Endothelial cell of umbilical vein (primary cell): ENCODE measurements at regions not wholly inside any gene's neighbourhood (a gene's known extent, or its start where the extent isn't known, plus 50 kb on each side); places are given as distances from the start of the nearest gene placed in this dataset.

Source experiments
- BruUV-seq: library from RNA; stranded (reverse); fragments of 400-500 nt; replicated peaks from 2 replicates; lab custom pipeline; 2021; lab: Mats Ljungman, UMichigan
- CTCF ChIA-PET: fragments of 300-600, 350-600 bp; sonication (Branson Sonifier 250); formaldehyde crosslinking; loops from one replicate; lab custom pipeline; 2021; ENCODE audit warnings: antibody characterized with exemption, inconsistent platforms; lab: Charles Lee
- POLR2A ChIA-PET: fragments of 300-600, 350-600 bp; sonication (Branson Sonifier 250); formaldehyde crosslinking; loops from one replicate; lab custom pipeline; 2021; ENCODE audit warnings: antibody characterized with exemption, inconsistent platforms; lab: Charles Lee
- DNase-seq: peaks from one replicate; pipeline ENCODE4 v3.0.0-alpha.2; 2011; ENCODE audit warnings: low read depth, low spot score
- FAIRE-seq: peaks from 2 replicates; lab custom pipeline; 2011; peaks lifted over from hg19 to GRCh38; lab: Jason Lieb, UNC
- H2AFZ ChIP-seq: 2 replicates; pipeline ENCODE4 v1.6.0; 2012; ENCODE audit warnings: low read depth, low read length, control low read depth, inconsistent platforms
- H3K27ac ChIP-seq: 2 replicates; pipeline ENCODE4 v1.5.1; 2011; ENCODE audit warnings: low read depth, mild to moderate bottlenecking, control low read depth, low read length, moderate library complexity; ENCODE audit not compliant: insufficient read depth
- H3K27me3 ChIP-seq, 2 experiments: 2 replicates each; pipeline versions ENCODE4 v1.6.0 to v1.6.1; 2011; ENCODE audit warnings: low read length in 2 of 2, mixed read lengths in 1 of 2; ENCODE audit not compliant: control insufficient read depth in 2 of 2, insufficient read depth in 2 of 2
- H3K36me3 ChIP-seq, 2 experiments: 2 replicates in 1 of 2; 3 replicates in 1 of 2; pipeline ENCODE4 v1.5.1; 2011; ENCODE audit warnings: low read length in 2 of 2, mild to moderate bottlenecking in 1 of 2, moderate library complexity in 1 of 2; ENCODE audit not compliant: control insufficient read depth in 2 of 2, insufficient read depth in 2 of 2; ENCODE audit errors: extremely low read depth in 1 of 2
- H3K4me1 ChIP-seq: 3 replicates; pipeline ENCODE4 v1.5.1; 2011; ENCODE audit warnings: mild to moderate bottlenecking, low read length; ENCODE audit not compliant: control insufficient read depth, insufficient read depth; ENCODE audit errors: extremely low read depth
- H3K4me2 ChIP-seq: 2 replicates; pipeline ENCODE4 v1.6.1; 2011; ENCODE audit warnings: low read length, control low read depth, mixed read lengths; ENCODE audit not compliant: insufficient read depth
- H3K4me3 ChIP-seq, 3 experiments: fragments of 200-600 bp in 1 of 3; sonication (generic), shearing (Covaris generic) in 1 of 3; replicated peaks in 1 of 3; 2 replicates each; pipeline ENCODE4 v1.5.1; 2011 to 2016; ENCODE audit warnings: control low read depth in 3 of 3, low read length in 3 of 3, mild to moderate bottlenecking in 2 of 3, inconsistent platforms in 1 of 3, low read depth in 1 of 3, moderate library complexity in 1 of 3; ENCODE audit not compliant: insufficient read depth in 1 of 3
- H3K79me2 ChIP-seq: 2 replicates; pipeline ENCODE4 v1.6.0; 2012; ENCODE audit warnings: low read length, inconsistent platforms; ENCODE audit not compliant: control insufficient read depth, insufficient read depth
- H3K9ac ChIP-seq: replicated peaks from 2 replicates; pipeline ENCODE3; 2011; ENCODE audit warnings: low read length, control low read depth; ENCODE audit not compliant: insufficient read depth; ENCODE audit errors: extremely low read depth
- H3K9me1 ChIP-seq: replicated peaks from 3 replicates; pipeline ENCODE4 v1.6.0; 2011; ENCODE audit warnings: mild to moderate bottlenecking, low read length; ENCODE audit not compliant: control insufficient read depth, insufficient read depth; ENCODE audit errors: extremely low read depth
- H3K9me3 ChIP-seq: replicated peaks from 2 replicates; pipeline ENCODE4 v1.5.1; 2012; ENCODE audit warnings: low read length, inconsistent platforms; ENCODE audit not compliant: control insufficient read depth, insufficient read depth
- H4K20me1 ChIP-seq: replicated peaks from 2 replicates; pipeline ENCODE3; 2011; ENCODE audit warnings: mild to moderate bottlenecking, low read length; ENCODE audit not compliant: control insufficient read depth, insufficient read depth; ENCODE audit errors: extremely low read depth
- EZH2 ChIP-seq: IDR thresholded peaks from 2 replicates; pipeline ENCODE4 v1.6.1; 2012; ENCODE audit warnings: borderline replicate concordance, low read depth, mild to moderate bottlenecking, moderate library complexity, low read length, inconsistent platforms; ENCODE audit not compliant: severe bottlenecking
- FOS ChIP-seq: IDR thresholded peaks from 2 replicates; pipeline ENCODE4 v1.6.1; 2011; ENCODE audit warnings: mild to moderate bottlenecking, low read length, moderate library complexity, borderline replicate concordance; ENCODE audit not compliant: insufficient read depth
- GATA2 ChIP-seq: IDR thresholded peaks from 2 replicates; pipeline ENCODE4 v1.7.0; 2011; ENCODE audit warnings: low read depth, mild to moderate bottlenecking, moderate library complexity, mixed read lengths, low read length; ENCODE audit not compliant: insufficient read length, insufficient read depth
- JUN ChIP-seq: IDR thresholded peaks from 2 replicates; pipeline ENCODE4 v1.6.1; 2011; ENCODE audit warnings: borderline replicate concordance, low read depth; ENCODE audit not compliant: insufficient read length, insufficient read depth
- MYC ChIP-seq: IDR thresholded peaks from one replicate; pipeline ENCODE4 v1.6.1; 2011; ENCODE audit warnings: mild to moderate bottlenecking, low read depth, low read length
- POLR2A ChIP-seq: IDR thresholded peaks from 2 replicates; pipeline ENCODE4 v1.6.1; 2012; ENCODE audit warnings: low read depth, mild to moderate bottlenecking, control low read depth, low read length
- POLR2AphosphoS5 ChIP-seq: IDR thresholded peaks from 2 replicates; pipeline ENCODE4 v1.6.1; 2012; ENCODE audit warnings: low read depth, mild to moderate bottlenecking, control low read depth, low read length, moderate library complexity; ENCODE audit not compliant: insufficient read depth
- dilution Hi-C: fragments of 300-500 bp; cut with MboI; formaldehyde crosslinking; loops from one replicate; pipeline ENCODE4 v1.15.0; 2019; ENCODE audit warnings: low sequenced_read_pairs; ENCODE audit not compliant: extremely low pct_ligation_motif_present
- intact Hi-C: fragments of 100-400 bp; cut with micrococcal nuclease; formaldehyde crosslinking; loops from one replicate; pipeline ENCODE4 v1.10.0; 2022
- TF ChIP-seq, protein P1 (sequence below): IDR thresholded peaks from 2 replicates; pipeline ENCODE4 v1.6.1; 2011; ENCODE audit not compliant: insufficient read depth, insufficient read length
- TF ChIP-seq, protein P2 (sequence below), 2 donors: IDR thresholded peaks; 1 replicate in 1 of 2; 2 replicates in 1 of 2; pipeline ENCODE4 v1.5.1; 2011; ENCODE audit warnings: low read length in 2 of 2, mild to moderate bottlenecking in 2 of 2, moderate library complexity in 2 of 2, control low read depth in 1 of 2, inconsistent platforms in 1 of 2, low read depth in 1 of 2; ENCODE audit not compliant: insufficient read depth in 1 of 2; ENCODE audit errors: extremely low read depth in 1 of 2

DNA sequence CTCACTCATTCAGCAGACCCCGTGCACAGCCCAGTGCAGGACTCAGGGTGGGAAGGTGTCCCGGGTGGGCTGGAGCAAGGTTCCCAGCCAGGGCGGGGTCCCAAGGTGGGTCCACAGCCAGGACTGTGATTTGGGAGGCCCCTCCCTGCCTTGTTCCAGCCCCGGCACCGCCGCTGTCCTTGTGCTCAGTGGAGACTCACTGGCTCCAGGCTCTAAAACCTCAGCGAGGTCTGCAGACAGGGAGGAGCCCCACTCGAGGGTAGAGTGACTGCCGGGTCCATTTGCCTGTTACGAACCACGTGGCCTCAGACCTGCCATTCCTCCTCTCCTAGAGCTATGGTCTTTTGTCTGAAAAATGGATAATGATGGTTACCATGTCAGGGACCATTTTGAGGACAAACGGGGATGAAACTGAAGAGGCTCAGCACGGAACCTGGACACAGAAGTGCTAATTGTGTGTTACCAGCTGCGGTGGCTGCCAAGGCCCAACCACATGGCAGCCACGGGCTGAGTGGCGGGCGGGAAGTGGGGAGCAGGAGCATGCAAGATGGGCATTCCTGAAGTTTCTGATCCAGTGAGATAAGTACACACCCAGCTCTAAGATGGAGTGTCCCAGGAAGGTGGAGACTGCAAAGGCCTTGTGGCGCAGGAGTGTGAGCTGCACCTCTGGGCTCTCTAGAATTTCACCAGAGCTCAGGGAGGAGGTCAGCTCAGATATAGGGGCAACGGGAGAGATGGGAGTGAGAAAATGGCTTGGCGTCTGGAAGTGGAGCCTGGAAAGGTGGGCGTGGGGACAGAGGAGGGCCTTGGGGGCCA is 317.6 kb downstream of the SEC14L1 start:
- intact Hi-C loops (no loop called here), dilution Hi-C loops (no loop called here)
- CTCF ChIA-PET = interaction anchor here (0.7 kb wide), 1 partner anchor 28 kb away, joined by 3 read pairs; no protein-coding TSS in a partner anchor
- Histone ChIP-seq H3K4me1 (peaks cover 4% of the 10 kb centered on the region), H2AFZ (no peak overlapping the region), H3K79me2 (peaks cover 13% of the 10 kb centered on the region), H3K36me3 (no peaks in the 10 kb centered on the region), H4K20me1 (no peaks in the 10 kb centered on the region), H3K9ac (no peak overlapping the region), H3K9me3 (no peaks in the 10 kb centered on the region), H3K9me1 (no peaks in the 10 kb centered on the region), H3K27me3 (no peaks in the 10 kb centered on the region), H3K4me2 (no peak overlapping the region), H3K4me3 (no peak overlapping the region), H3K27ac (no peak overlapping the region)
- DNase-seq (no peak), FAIRE-seq (no peak)
- TF ChIP-seq FOS (no peak), JUN (no peak), GATA2 (no peak), POLR2AphosphoS5 (no peak), MYC (no peak), POLR2A (no peak), EZH2 (no peak)
- TF ChIP-seq, protein P1, sequence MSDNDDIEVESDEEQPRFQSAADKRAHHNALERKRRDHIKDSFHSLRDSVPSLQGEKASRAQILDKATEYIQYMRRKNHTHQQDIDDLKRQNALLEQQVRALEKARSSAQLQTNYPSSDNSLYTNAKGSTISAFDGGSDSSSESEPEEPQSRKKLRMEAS = no peak
- TF ChIP-seq, protein P2, sequence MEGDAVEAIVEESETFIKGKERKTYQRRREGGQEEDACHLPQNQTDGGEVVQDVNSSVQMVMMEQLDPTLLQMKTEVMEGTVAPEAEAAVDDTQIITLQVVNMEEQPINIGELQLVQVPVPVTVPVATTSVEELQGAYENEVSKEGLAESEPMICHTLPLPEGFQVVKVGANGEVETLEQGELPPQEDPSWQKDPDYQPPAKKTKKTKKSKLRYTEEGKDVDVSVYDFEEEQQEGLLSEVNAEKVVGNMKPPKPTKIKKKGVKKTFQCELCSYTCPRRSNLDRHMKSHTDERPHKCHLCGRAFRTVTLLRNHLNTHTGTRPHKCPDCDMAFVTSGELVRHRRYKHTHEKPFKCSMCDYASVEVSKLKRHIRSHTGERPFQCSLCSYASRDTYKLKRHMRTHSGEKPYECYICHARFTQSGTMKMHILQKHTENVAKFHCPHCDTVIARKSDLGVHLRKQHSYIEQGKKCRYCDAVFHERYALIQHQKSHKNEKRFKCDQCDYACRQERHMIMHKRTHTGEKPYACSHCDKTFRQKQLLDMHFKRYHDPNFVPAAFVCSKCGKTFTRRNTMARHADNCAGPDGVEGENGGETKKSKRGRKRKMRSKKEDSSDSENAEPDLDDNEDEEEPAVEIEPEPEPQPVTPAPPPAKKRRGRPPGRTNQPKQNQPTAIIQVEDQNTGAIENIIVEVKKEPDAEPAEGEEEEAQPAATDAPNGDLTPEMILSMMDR (IDR thresholded peaks at IDR 0.05; ENCODE audit: extremely low read depth in 1 of 2, insufficient read depth in 1 of 2, low read depth in 1 of 2, low read length in 2 of 2) = no peak
- BruUV-seq = no TSS peak
- POLR2A ChIA-PET = no interaction called here
